Effector memory CD8-positive, alpha-beta T cell (primary cell): ENCODE measurements at regions not wholly inside any gene's neighbourhood (a gene's known extent, or its start where the extent isn't known, plus 50 kb on each side); places are given as distances from the start of the nearest gene placed in this dataset.
"Not testable (repeated sequence)": the region's sequence is repeated elsewhere in the genome, so short reads cannot be mapped to it uniquely, and the experiment has no call there.

Source experiments
- ATAC-seq: fragments of 150-1000 bp; cut with Tn5 transposase; replicated peaks from 2 replicates; pipeline ENCODE4 v1.10.0; 2021; ENCODE audit warnings: mild to moderate bottlenecking, moderate library complexity
- DNase-seq, 3 experiments: peaks; one replicate each; pipeline ENCODE4 v3.0.0; 2021
- H3K27ac Mint-ChIP-seq, 2 donors: one replicate each; pipeline ENCODE4 v1.8.0; 2022; ENCODE audit warnings: mild to moderate bottlenecking in 2 of 2, mixed read lengths in 2 of 2, moderate library complexity in 2 of 2
- H3K27me3 Mint-ChIP-seq, 2 donors: one replicate each; pipeline ENCODE4 v1.8.0; 2022; ENCODE audit warnings: mixed read lengths in 2 of 2
- H3K36me3 Mint-ChIP-seq: one replicate; pipeline ENCODE4 v1.8.0; 2022; ENCODE audit warnings: mild to moderate bottlenecking, moderate library complexity, mixed read lengths; ENCODE audit not compliant: insufficient read depth
- H3K4me1 Mint-ChIP-seq, 2 donors: one replicate each; pipeline ENCODE4 v1.8.0; 2022; ENCODE audit warnings: low read depth in 2 of 2, mixed read lengths in 2 of 2
- H3K4me3 Mint-ChIP-seq, 2 donors: one replicate each; pipeline ENCODE4 v1.8.0; 2022; ENCODE audit warnings: mild to moderate bottlenecking in 2 of 2, mixed read lengths in 2 of 2, moderate library complexity in 2 of 2
- H3K9me3 Mint-ChIP-seq, 2 donors: one replicate each; pipeline ENCODE4 v1.8.0; 2022; ENCODE audit warnings: mixed read lengths in 2 of 2

DNA sequence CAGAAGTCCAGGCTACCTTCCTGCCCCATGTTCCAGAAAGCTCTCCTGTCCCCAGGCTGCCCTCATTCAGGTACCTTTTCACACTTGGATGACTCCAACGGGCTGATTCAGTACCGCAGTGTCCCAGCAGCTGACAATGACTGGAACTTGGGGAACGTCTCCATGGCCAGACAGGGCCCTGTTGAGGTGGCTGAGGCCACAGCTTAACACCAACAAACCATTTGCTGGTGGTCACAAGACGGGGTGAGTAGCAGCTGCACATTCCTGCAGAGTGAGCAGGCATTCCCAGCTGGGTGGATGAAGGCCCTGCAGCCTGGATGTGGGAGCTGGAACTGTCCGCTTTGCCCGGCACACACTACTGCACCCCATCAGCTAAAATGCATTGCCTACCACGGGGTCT lies 4481.3 kb upstream of the TPTE start:
- not testable (repeated sequence) for H3K27ac Mint-ChIP-seq, ATAC-seq, DNase-seq, H3K4me3 Mint-ChIP-seq, H3K27me3 Mint-ChIP-seq, H3K36me3 Mint-ChIP-seq, H3K9me3 Mint-ChIP-seq, H3K4me1 Mint-ChIP-seq

DNA sequence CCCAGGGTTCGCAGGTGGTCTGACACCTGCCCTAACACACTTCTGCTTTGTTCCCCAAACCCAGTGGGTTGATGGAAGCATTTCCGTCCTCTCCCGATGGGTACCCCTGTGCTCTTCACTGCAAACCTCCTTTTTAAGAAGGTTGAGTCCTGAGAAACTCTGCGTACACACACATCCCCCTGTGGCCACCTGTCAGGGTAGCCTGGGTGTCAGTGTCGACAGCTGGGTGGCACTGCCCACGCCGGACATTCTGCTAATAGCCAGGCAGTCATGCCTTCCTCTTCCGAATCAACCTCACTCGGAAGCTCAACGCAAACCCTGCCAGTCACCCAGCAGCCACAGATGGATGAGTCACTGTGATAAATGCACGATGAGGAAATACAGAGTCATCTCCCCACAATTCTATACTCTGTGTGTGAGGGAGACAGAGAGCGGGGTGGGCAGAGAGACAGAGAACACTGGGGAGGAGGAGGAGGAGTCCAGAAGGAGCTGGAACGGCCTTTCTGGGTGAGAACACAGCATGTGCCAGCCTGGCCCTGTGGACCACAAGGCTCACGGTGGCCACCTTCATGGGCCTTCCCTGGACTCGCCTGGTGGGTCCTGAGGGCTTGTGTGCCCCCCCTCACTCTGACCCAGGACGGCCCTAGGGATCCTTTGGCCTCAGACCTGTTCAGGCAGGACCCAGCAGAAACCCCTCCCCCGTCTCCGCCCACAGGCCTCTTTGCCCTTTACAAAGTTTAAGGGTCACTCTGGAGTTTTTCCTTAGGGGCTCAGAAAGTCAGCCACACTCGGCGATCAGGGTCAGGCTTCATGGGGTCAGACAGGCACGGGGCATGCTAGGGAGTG lies 4477.7 kb upstream of the TPTE start:
- DNase-seq, H3K27me3 Mint-ChIP-seq, H3K4me1 Mint-ChIP-seq, H3K4me3 Mint-ChIP-seq, H3K27ac Mint-ChIP-seq, ATAC-seq, H3K9me3 Mint-ChIP-seq, H3K36me3 Mint-ChIP-seq: not testable (repeated sequence)

GRCh38 chr21:6044695-6045094 lies 4476.7 kb upstream of the TPTE start:
- ATAC-seq, H3K27ac Mint-ChIP-seq, H3K4me1 Mint-ChIP-seq, H3K27me3 Mint-ChIP-seq, H3K9me3 Mint-ChIP-seq, H3K4me3 Mint-ChIP-seq, H3K36me3 Mint-ChIP-seq, DNase-seq: not testable (repeated sequence)

- H3K27me3 Mint-ChIP-seq, H3K27ac Mint-ChIP-seq: not testable (repeated sequence)
Measured at GRCh38 chr21:6049930-6050329, 4471.5 kb upstream of the TPTE start.

GRCh38 chr21:6052109-6052508 lies 4469.3 kb upstream of the TPTE start:
- H3K27ac Mint-ChIP-seq, H3K4me1 Mint-ChIP-seq, H3K4me3 Mint-ChIP-seq, H3K27me3 Mint-ChIP-seq, H3K36me3 Mint-ChIP-seq, H3K9me3 Mint-ChIP-seq, DNase-seq, ATAC-seq: not testable (repeated sequence)

More at GRCh38 chr21:6049930-6050329, 4471.5 kb upstream of the TPTE start:
- ATAC-seq, H3K4me3 Mint-ChIP-seq, H3K9me3 Mint-ChIP-seq, H3K4me1 Mint-ChIP-seq, DNase-seq, H3K36me3 Mint-ChIP-seq: not testable (repeated sequence)

DNA sequence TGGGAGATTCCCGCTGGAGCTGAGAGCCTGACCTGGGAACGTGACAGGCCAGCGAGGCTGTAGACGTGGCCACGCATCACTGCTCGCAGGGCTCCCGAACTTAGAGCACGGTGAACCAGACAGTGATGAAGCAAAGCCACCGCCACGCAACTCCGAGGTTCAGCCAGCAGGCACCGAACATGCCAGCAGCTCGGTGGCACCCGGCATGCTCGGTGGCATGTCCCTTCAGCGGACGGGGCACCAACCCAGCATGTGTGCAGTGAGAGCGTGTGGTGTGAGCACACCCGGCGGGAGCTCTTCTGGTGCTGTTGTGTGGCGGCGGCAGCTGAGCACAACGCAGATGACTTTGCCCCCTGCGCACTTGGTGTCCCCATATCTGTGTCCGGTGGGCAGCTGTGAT lies 4468.2 kb upstream of the TPTE start:
- H3K27ac Mint-ChIP-seq, DNase-seq, H3K36me3 Mint-ChIP-seq, H3K4me1 Mint-ChIP-seq, H3K9me3 Mint-ChIP-seq, H3K4me3 Mint-ChIP-seq, ATAC-seq, H3K27me3 Mint-ChIP-seq: not testable (repeated sequence)

- not testable (repeated sequence) for H3K27ac Mint-ChIP-seq, H3K36me3 Mint-ChIP-seq, H3K4me1 Mint-ChIP-seq, H3K4me3 Mint-ChIP-seq, DNase-seq, H3K9me3 Mint-ChIP-seq, ATAC-seq, H3K27me3 Mint-ChIP-seq
Measured at GRCh38 chr21:6058997-6059396, 4462.4 kb upstream of the TPTE start.

DNA sequence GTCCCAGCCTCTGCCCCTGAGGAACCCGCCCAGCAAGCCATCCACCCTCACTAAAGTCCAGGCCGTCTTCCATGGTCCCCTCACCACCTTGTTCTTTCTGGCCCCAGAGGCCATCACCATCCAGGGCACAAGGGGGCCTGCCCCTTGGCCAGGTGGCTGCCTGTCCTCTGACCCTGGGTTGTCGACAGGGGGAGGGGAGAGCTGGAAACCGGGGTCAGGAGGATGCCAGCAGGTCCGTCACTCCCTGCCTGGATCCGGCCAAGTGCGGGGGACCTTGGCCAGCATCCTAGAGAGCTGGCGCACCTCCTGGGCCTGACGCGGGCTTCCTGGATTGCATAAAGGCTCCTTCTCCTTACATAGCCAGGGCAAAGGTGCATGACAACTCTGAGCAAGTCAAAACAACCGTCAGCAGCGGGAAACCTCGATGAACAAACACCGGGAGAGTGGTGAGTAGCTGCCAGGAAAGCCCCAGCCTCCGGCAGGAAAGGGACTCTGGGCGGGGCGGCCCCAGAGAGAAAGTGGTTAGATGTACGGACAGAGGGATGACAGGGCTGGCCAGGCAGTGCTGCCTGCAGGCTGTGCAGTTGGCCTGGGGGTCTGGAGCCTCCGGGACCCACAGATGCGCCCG lies 4461.2 kb upstream of the TPTE start:
- DNase-seq, H3K27ac Mint-ChIP-seq, H3K4me1 Mint-ChIP-seq, H3K36me3 Mint-ChIP-seq, H3K4me3 Mint-ChIP-seq, H3K9me3 Mint-ChIP-seq, ATAC-seq, H3K27me3 Mint-ChIP-seq: not testable (repeated sequence)

DNA sequence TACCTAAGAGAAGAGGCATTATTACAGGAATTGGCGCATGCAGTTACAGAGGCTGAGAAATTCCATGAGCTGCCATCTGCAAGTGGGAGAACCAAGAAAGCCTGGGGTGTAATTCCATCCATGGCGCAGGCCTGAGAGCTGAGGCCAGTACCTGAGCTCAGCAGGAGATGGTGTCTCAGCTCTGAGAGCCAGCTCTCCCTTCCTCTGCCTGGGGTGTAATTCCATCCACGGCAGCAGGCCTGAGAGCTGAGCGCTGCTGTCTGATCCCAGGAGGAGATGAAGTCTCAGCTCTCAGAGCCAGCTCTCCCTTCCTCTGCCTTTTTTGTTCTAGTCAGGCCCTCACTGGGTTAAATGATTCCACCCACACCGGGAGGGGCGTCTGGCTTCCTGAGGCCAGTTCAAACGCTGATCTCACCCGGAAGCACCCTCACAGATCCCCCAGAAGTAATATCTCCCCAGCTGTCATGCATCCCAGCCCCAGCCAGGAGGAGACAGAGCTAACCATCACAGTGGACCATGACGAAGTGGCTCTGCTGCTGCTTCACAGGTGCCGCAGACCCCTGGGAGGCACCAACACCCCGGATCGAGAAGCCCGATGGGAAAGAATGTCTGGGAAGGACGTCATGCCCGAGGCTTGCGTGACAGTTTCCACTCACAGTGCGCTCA lies 4454.9 kb upstream of the TPTE start:
- not testable (repeated sequence) for H3K4me1 Mint-ChIP-seq, H3K27ac Mint-ChIP-seq, H3K4me3 Mint-ChIP-seq, H3K27me3 Mint-ChIP-seq, ATAC-seq, H3K36me3 Mint-ChIP-seq, H3K9me3 Mint-ChIP-seq, DNase-seq

- not testable (repeated sequence) for H3K4me1 Mint-ChIP-seq, H3K4me3 Mint-ChIP-seq
Measured at GRCh38 chr21:6068098-6068831, 4453.1 kb upstream of the TPTE start.

DNA sequence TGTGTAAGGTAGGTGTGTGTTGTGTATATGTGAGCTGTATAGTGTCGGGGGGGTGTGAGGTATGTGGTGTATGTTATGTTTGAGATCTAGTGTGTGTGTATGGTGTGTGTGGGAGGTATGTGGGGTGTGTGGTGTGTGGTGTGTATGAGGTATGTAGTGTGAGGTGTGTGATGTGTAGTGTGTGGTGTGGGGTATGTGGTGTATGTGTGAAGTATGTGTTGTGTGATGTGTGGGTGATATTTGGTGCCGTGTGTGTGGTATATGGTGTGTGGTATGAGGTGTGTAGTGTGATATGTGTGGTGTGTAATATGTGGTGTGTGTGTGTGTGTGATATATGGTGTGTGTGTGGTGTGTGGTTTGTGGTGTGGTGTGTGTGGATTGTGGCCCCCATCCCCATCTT lies 4451.2 kb upstream of the TPTE start:
- not testable (repeated sequence) for H3K4me1 Mint-ChIP-seq, H3K36me3 Mint-ChIP-seq, H3K4me3 Mint-ChIP-seq, DNase-seq, H3K9me3 Mint-ChIP-seq, H3K27me3 Mint-ChIP-seq
- ATAC-seq = peak; percentile 31
- peak overlapping the region in 1 of 2 donors; percentile 71 for H3K27ac Mint-ChIP-seq

More at GRCh38 chr21:6068098-6068831, 4453.1 kb upstream of the TPTE start:
- ATAC-seq, H3K36me3 Mint-ChIP-seq, H3K27ac Mint-ChIP-seq, DNase-seq, H3K9me3 Mint-ChIP-seq, H3K27me3 Mint-ChIP-seq: not testable (repeated sequence)

DNA sequence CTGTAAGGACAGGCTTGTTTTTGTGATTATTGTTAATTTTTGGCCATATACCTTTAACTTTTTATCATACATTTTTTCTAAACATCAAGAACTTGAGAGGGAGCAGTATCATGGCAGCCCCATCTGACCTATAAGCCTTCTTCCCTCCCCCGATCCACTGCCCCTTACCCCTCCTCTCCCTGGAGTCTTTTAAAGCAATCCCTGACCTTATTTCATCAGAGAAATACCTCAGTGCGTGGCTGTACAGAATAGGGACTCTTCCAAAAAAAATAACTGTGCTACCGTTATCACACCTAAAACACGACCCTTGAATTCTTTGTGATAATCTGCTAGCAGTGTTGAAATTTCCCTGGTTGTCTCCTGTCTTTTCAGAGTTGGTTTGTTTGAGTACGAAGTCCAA lies 4448.7 kb upstream of the TPTE start:
- H3K4me1 Mint-ChIP-seq, H3K27me3 Mint-ChIP-seq, H3K4me3 Mint-ChIP-seq, DNase-seq, H3K36me3 Mint-ChIP-seq, H3K27ac Mint-ChIP-seq, H3K9me3 Mint-ChIP-seq, ATAC-seq: not testable (repeated sequence)

- H3K9me3 Mint-ChIP-seq, H3K36me3 Mint-ChIP-seq, H3K27me3 Mint-ChIP-seq, H3K27ac Mint-ChIP-seq, H3K4me3 Mint-ChIP-seq, H3K4me1 Mint-ChIP-seq, ATAC-seq, DNase-seq: not testable (repeated sequence)
Measured at GRCh38 chr21:6073993-6074705, 4447.2 kb upstream of the TPTE start.
